GM18858 (cell line): ENCODE measurements at regions not wholly inside any gene's neighbourhood (a gene's known extent, or its start where the extent isn't known, plus 50 kb on each side); places are given as distances from the start of the nearest gene placed in this dataset.
"Not testable (repeated sequence)": the region's sequence is repeated elsewhere in the genome, so short reads cannot be mapped to it uniquely, and the experiment has no call there.

Experiments used
- ATAC-seq: cut with Tn5 transposase; IDR thresholded peaks from one replicate; pipeline ENCODE4 v1.9.1; 2021; ENCODE audit not compliant: unreplicated experiment

GRCh38 chr2:23028106-23028505 is 356.9 kb upstream of the KLHL29 start:
- no peak for ATAC-seq

GRCh38 chr2:23029111-23029510 is 355.9 kb upstream of the KLHL29 start:
- ATAC-seq: no peak

GRCh38 chr2:23029951-23030350 is 355.0 kb upstream of the KLHL29 start:
- ATAC-seq: no peak

GRCh38 chr2:23034996-23035395 is 350.0 kb upstream of the KLHL29 start:
- no peak for ATAC-seq

GRCh38 chr2:23036629-23037028 is 348.4 kb upstream of the KLHL29 start:
- ATAC-seq: no peak

GRCh38 chr2:23037596-23037995 is 347.4 kb upstream of the KLHL29 start:
- ATAC-seq: no peak

GRCh38 chr2:23041443-23041842 is 343.5 kb upstream of the KLHL29 start:
- ATAC-seq: no peak

GRCh38 chr2:23042216-23042906 is 342.6 kb upstream of the KLHL29 start:
- ATAC-seq: no peak

GRCh38 chr2:23050388-23050787 is 334.6 kb upstream of the KLHL29 start:
- ATAC-seq: no peak

- no peak for ATAC-seq
Measured at GRCh38 chr2:23053601-23054000, 331.4 kb upstream of the KLHL29 start.

GRCh38 chr2:23055251-23055650 is 329.7 kb upstream of the KLHL29 start:
- no peak for ATAC-seq

- not testable (repeated sequence) for ATAC-seq
Measured at GRCh38 chr2:23056846-23057245, 328.1 kb upstream of the KLHL29 start.

GRCh38 chr2:23058435-23058834 is 326.5 kb upstream of the KLHL29 start:
- no peak for ATAC-seq

- no peak for ATAC-seq
Measured at GRCh38 chr2:23065210-23065609, 319.8 kb upstream of the KLHL29 start.

- ATAC-seq: no peak
Measured at GRCh38 chr2:23065936-23066335, 319.0 kb upstream of the KLHL29 start.

GRCh38 chr2:23066686-23067085 is 318.3 kb upstream of the KLHL29 start:
- ATAC-seq: no peak

GRCh38 chr2:23069156-23069555 is 315.8 kb upstream of the KLHL29 start:
- no peak for ATAC-seq

- ATAC-seq: no peak
Measured at GRCh38 chr2:23069923-23070322, 315.1 kb upstream of the KLHL29 start.

GRCh38 chr2:23073056-23073455 is 311.9 kb upstream of the KLHL29 start:
- no peak for ATAC-seq

- no peak for ATAC-seq
Measured at GRCh38 chr2:23073671-23074070, 311.3 kb upstream of the KLHL29 start.

- ATAC-seq: no peak
Measured at GRCh38 chr2:23077596-23077995, 307.4 kb upstream of the KLHL29 start.

- no peak for ATAC-seq
Measured at GRCh38 chr2:23078784-23079434, 306.1 kb upstream of the KLHL29 start.

GRCh38 chr2:23083966-23084365 is 301.0 kb upstream of the KLHL29 start:
- ATAC-seq: no peak
